IMR-90 (cell line): ENCODE measurements at regions not wholly inside any gene's neighbourhood (a gene's known extent, or its start where the extent isn't known, plus 50 kb on each side); places are given as distances from the start of the nearest gene placed in this dataset.

Experiments
- ATAC-seq: fragments of 200-7000 bp; cut with Tn5 transposase; 2 replicates; pipeline ENCODE4 v1.9.1; 2020; ENCODE audit warnings: low read depth, mild to moderate bottlenecking, moderate library complexity
- BruUV-seq: library from RNA; stranded (reverse); fragments of 400-500 nt; replicated peaks from 2 replicates; lab custom pipeline; 2021; lab: Mats Ljungman, UMichigan
- CTCF ChIA-PET: fragments of 300-600 bp; formaldehyde crosslinking; extraction: SDS; loops from one replicate; lab custom pipeline; 2021; ENCODE audit warnings: antibody characterized with exemption; lab: Yijun Ruan, JAX
- POLR2A ChIA-PET: fragments of 300-600 bp; sonication (Branson Sonifier 250); formaldehyde crosslinking; loops from one replicate; lab custom pipeline; 2022; ENCODE audit warnings: antibody characterized with exemption; ENCODE audit not compliant: unreplicated experiment; lab: Charles Lee
- DNase-seq: peaks from one replicate; pipeline ENCODE4 v3.0.0; 2013
- H2AFZ ChIP-seq: replicated peaks from 2 replicates; pipeline ENCODE3; 2013; ENCODE audit warnings: low read length, mild to moderate bottlenecking; ENCODE audit not compliant: poor library complexity
- H2AK5ac ChIP-seq: 2 replicates; pipeline ENCODE4 v1.6.1; 2013; ENCODE audit warnings: low read depth, low read length, inconsistent platforms
- H2AK9ac ChIP-seq: replicated peaks from 2 replicates; pipeline ENCODE3; 2013; ENCODE audit warnings: mild to moderate bottlenecking, low read depth, low read length, moderate library complexity; ENCODE audit not compliant: poor library complexity
- H2BK120ac ChIP-seq: 2 replicates; pipeline ENCODE4 v1.6.1; 2013; ENCODE audit warnings: low read depth, low read length, inconsistent platforms
- H2BK15ac ChIP-seq: 3 replicates; pipeline ENCODE4 v1.6.1; 2013; ENCODE audit warnings: low read depth, low read length, inconsistent platforms
- H2BK20ac ChIP-seq: 2 replicates; pipeline ENCODE4 v1.6.1; 2013; ENCODE audit warnings: low read depth, mild to moderate bottlenecking, inconsistent platforms, low read length, moderate library complexity
- H2BK5ac ChIP-seq: 2 replicates; pipeline ENCODE4 v1.6.1; 2013; ENCODE audit warnings: mild to moderate bottlenecking, low read depth, low read length, inconsistent platforms; ENCODE audit not compliant: poor library complexity, severe bottlenecking
- H3K14ac ChIP-seq: replicated peaks from 2 replicates; pipeline ENCODE4 v1.6.1; 2013; ENCODE audit warnings: low read depth, low read length, inconsistent platforms
- H3K18ac ChIP-seq: 2 replicates; pipeline ENCODE4 v1.6.1; 2013; ENCODE audit warnings: low read depth, low read length, control low read depth
- H3K23ac ChIP-seq: 2 replicates; pipeline ENCODE4 v1.6.1; 2013; ENCODE audit warnings: low read depth, low read length, inconsistent platforms
- H3K27ac ChIP-seq: 2 replicates; pipeline ENCODE4 v1.5.1; 2013; ENCODE audit warnings: mild to moderate bottlenecking, control low read depth, low read length; ENCODE audit not compliant: insufficient read depth
- H3K27me3 ChIP-seq: 2 replicates; pipeline ENCODE4 v1.6.1; 2013; ENCODE audit warnings: low read length; ENCODE audit not compliant: control insufficient read depth, insufficient read depth
- H3K36me3 ChIP-seq: 2 replicates; pipeline ENCODE4 v1.6.1; 2013; ENCODE audit warnings: low read length, mixed read lengths; ENCODE audit not compliant: control insufficient read depth, insufficient read depth
- H3K4ac ChIP-seq: 2 replicates; pipeline ENCODE4 v1.6.1; 2013; ENCODE audit warnings: low read depth, low read length, inconsistent platforms
- H3K4me1 ChIP-seq: 2 replicates; pipeline ENCODE4 v1.6.1; 2013; ENCODE audit warnings: low read length, mixed read lengths; ENCODE audit not compliant: control insufficient read depth, insufficient read depth
- H3K4me2 ChIP-seq: 2 replicates; pipeline ENCODE4 v1.6.1; 2013; ENCODE audit warnings: low read depth, mild to moderate bottlenecking, control low read depth, low read length, moderate library complexity
- H3K4me3 ChIP-seq: 2 replicates; pipeline ENCODE4 v1.5.1; 2013; ENCODE audit warnings: low read depth, mild to moderate bottlenecking, control low read depth, low read length, moderate library complexity; ENCODE audit not compliant: insufficient read depth
- H3K56ac ChIP-seq: 2 replicates; pipeline ENCODE4 v1.6.1; 2013; ENCODE audit warnings: low read length, inconsistent platforms; ENCODE audit not compliant: insufficient read depth; ENCODE audit errors: extremely low read depth
- H3K79me1 ChIP-seq, 2 experiments: 2 replicates each; pipeline ENCODE4 v1.6.1; 2013; ENCODE audit warnings: low read length in 2 of 2, inconsistent platforms in 1 of 2, low read depth in 1 of 2
- H3K9ac ChIP-seq: 2 replicates; pipeline ENCODE4 v1.6.1; 2013; ENCODE audit warnings: low read depth, low read length, control low read depth
- H3K9me1 ChIP-seq: 2 replicates; pipeline ENCODE4 v1.6.1; 2013; ENCODE audit warnings: low read length, inconsistent platforms; ENCODE audit not compliant: insufficient read depth
- H3K9me3 ChIP-seq: 2 replicates; pipeline ENCODE4 v1.6.1; 2013; ENCODE audit warnings: low read length; ENCODE audit not compliant: control insufficient read depth, insufficient read depth
- H4K20me1 ChIP-seq: 2 replicates; pipeline ENCODE4 v1.6.1; 2013; ENCODE audit warnings: low read length, inconsistent platforms; ENCODE audit not compliant: insufficient read depth
- H4K5ac ChIP-seq: 2 replicates; pipeline ENCODE4 v1.6.1; 2013; ENCODE audit warnings: mild to moderate bottlenecking, low read depth, low read length, control low read depth
- H4K8ac ChIP-seq, 2 experiments: 2 replicates each; pipeline ENCODE4 v1.6.1; 2013; ENCODE audit warnings: low read depth in 2 of 2, low read length in 2 of 2, control low read depth in 1 of 2, inconsistent platforms in 1 of 2
- H4K91ac ChIP-seq: 2 replicates; pipeline ENCODE4 v1.6.1; 2013; ENCODE audit warnings: low read depth, low read length, inconsistent platforms; ENCODE audit not compliant: insufficient read depth
- BHLHE40 ChIP-seq: fragments of 150-350 bp; IDR thresholded peaks from 2 replicates; pipeline ENCODE4 v1.6.1; 2016; ENCODE audit warnings: mild to moderate bottlenecking, low read depth, low read length
- NFE2L2 ChIP-seq: fragments of 150-350 bp; IDR thresholded peaks from 2 replicates; pipeline ENCODE4 v1.6.1; 2016; ENCODE audit warnings: low read depth, mild to moderate bottlenecking, low read length
- RAD21 ChIP-seq: IDR thresholded peaks from 2 replicates; pipeline ENCODE4 v1.6.1; 2012; ENCODE audit warnings: low read length, improper control_type of control experiment
- SMC3 ChIP-seq: fragments of 150-350 bp; IDR thresholded peaks from 2 replicates; pipeline ENCODE4 v1.6.1; 2016; ENCODE audit warnings: low read depth, mild to moderate bottlenecking, antibody characterized with exemption, low read length, moderate library complexity
- WGBS, 2 experiments: methylation state at CpG; one replicate each; pipeline versions ENCODE4 v1.1.5 to v1.1.7; 2013; ENCODE audit warnings: missing lambda C conversion rate in 2 of 2; ENCODE audit not compliant: insufficient read length in 1 of 2; ENCODE audit errors: extremely low coverage in 2 of 2; 5-methylcytosine and 5-hydroxymethylcytosine counted together
- dilution Hi-C: fragments of 300-500 bp; cut with HindIII; formaldehyde crosslinking; loops from one replicate; pipeline ENCODE4 v1.14.3; 2018; ENCODE audit warnings: low sequenced_read_pairs; ENCODE audit not compliant: unreplicated experiment
- in situ Hi-C: fragments of 300-500 bp; cut with MboI; formaldehyde crosslinking; loops from 3 replicates; pipeline ENCODE4 v1.14.3; 2019; ENCODE audit warnings: low sequenced_read_pairs, inconsistent platforms, mixed read lengths
- intact Hi-C: fragments of 100-400 bp; cut with micrococcal nuclease; formaldehyde crosslinking; loops from 2 replicates; pipeline ENCODE4 v1.10.0; 2022

DNA sequence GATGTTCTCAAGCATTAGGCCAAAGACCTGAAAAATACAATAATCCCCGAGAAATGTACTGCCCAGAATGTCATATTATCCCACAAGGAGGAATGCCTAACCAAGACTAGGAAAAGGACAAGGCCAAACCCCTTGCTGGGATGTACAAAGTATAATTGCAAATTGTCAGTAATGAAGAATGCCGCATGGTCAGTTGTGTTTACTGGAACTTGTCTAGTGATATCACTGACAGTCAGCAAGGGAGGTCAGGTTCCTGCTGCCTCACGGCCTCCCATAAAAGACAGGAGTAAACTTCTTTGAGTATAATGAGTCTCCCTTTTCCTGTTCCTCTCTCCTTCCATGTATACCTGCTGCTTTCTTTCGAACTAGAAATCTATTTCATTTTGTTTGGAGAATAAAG, 222.8 kb downstream of the RHOU start:
- POLR2A ChIA-PET = no interaction called here
- Histone ChIP-seq H3K4me1 (peaks cover 4% of the 10 kb centered on the region; the same call in 1 of the 2 replicates), H3K4me2 (no peak overlapping the region)

More for the DNA sequence above, 222.8 kb downstream of the RHOU start:
- H3K4me3 ChIP-seq = no peak overlapping the region
- no peak overlapping the region for H3K23ac ChIP-seq
- no peak overlapping the region for H3K18ac ChIP-seq
- no TSS peak for BruUV-seq
- no peak overlapping the region for H2BK5ac ChIP-seq
- H3K4ac ChIP-seq = no peak overlapping the region
- peak overlapping the region; percentile 60; the same call in 1 of the 2 replicates for H2BK20ac ChIP-seq
- no peak overlapping the region for H2AK5ac ChIP-seq
- intact Hi-C loops = no loop called here
- no peak overlapping the region for H3K27ac ChIP-seq
- H2BK15ac ChIP-seq = peak overlapping the region; percentile 0; the same call in 1 of the 3 replicates
- no peaks in the 10 kb centered on the region for H3K36me3 ChIP-seq
- H4K91ac ChIP-seq = 0 out of 2 replicates have a peak overlapping the region, but pooled peaks have one; percentile 13
- TF ChIP-seq NFE2L2 (no peak), BHLHE40 (no peak), SMC3 (no peak), RAD21 (no peak)
- DNase-seq = no peak
- CTCF ChIA-PET = no interaction called here
- no peak overlapping the region for H3K9ac ChIP-seq
- peak; percentile 19; the same call in 1 of the 2 replicates for ATAC-seq
- H3K14ac ChIP-seq = no peak overlapping the region
- in situ Hi-C loops = no loop called here
- dilution Hi-C loops = no loop called here
- H4K5ac ChIP-seq = no peak overlapping the region
- no peak overlapping the region for H2AFZ ChIP-seq
- no CpG with 5 or more reads among the region's 4 CpGs for WGBS, 2 experiments
- H3K27me3 ChIP-seq = no peaks in the 10 kb centered on the region
- H4K8ac ChIP-seq = no peak overlapping the region
- no peak overlapping the region for H3K56ac ChIP-seq
- H2AK9ac ChIP-seq = no peak overlapping the region
- no peaks in the 10 kb centered on the region for H4K20me1 ChIP-seq
- no peaks in the 10 kb centered on the region for H3K79me1 ChIP-seq
- no peaks in the 10 kb centered on the region for H3K9me3 ChIP-seq
- peaks cover 2% of the 10 kb centered on the region; the same call in 1 of the 2 replicates for H3K9me1 ChIP-seq
- H2BK120ac ChIP-seq = peak overlapping the region; percentile 12; the same call in 1 of the 2 replicates
